ENCODE measurements at regions not wholly inside any gene's neighbourhood (a gene's known extent, or its start where the extent isn't known, plus 50 kb on each side); places are given as distances from the start of the nearest gene placed in this dataset.

GRCh38 chr4:52234561-52235440 is 183.7 kb downstream of the SPATA18 start:
- no peak for DNase-seq (ENCODE audit: low spot score)

GRCh38 chr4:52235552-52236201 is 184.6 kb downstream of the SPATA18 start:
- DNase-seq (ENCODE audit: low spot score), result no peak

- no peak for DNase-seq (ENCODE audit: low spot score)
Measured at GRCh38 chr4:52241916-52242315, 190.8 kb downstream of the SPATA18 start.

GRCh38 chr4:52243367-52243766 is 192.3 kb downstream of the SPATA18 start:
- DNase-seq (ENCODE audit: low spot score), result no peak

GRCh38 chr4:52244103-52244775 is 193.1 kb downstream of the SPATA18 start:
- no peak for DNase-seq (ENCODE audit: low spot score)

GRCh38 chr4:52244848-52245247 is 193.7 kb downstream of the SPATA18 start:
- no peak for DNase-seq (ENCODE audit: low spot score)

- no peak for DNase-seq (ENCODE audit: low spot score)
Measured at GRCh38 chr4:52246827-52247226, 195.7 kb downstream of the SPATA18 start.

GRCh38 chr4:52247941-52248340 is 196.8 kb downstream of the SPATA18 start:
- no peak for DNase-seq (ENCODE audit: low spot score)

- no peak for DNase-seq (ENCODE audit: low spot score)
Measured at GRCh38 chr4:52248820-52249219, 197.7 kb downstream of the SPATA18 start.

- DNase-seq (ENCODE audit: low spot score), result no peak
Measured at GRCh38 chr4:52249581-52249980, 198.5 kb downstream of the SPATA18 start.

GRCh38 chr4:52250154-52250553 is 199.1 kb downstream of the SPATA18 start:
- no peak for DNase-seq (ENCODE audit: low spot score)

GRCh38 chr4:52251864-52252263 is 200.8 kb downstream of the SPATA18 start:
- DNase-seq (ENCODE audit: low spot score), result no peak

GRCh38 chr4:52253025-52253424 is 201.9 kb downstream of the SPATA18 start:
- no peak for DNase-seq (ENCODE audit: low spot score)

- DNase-seq (ENCODE audit: low spot score), result no peak
Measured at GRCh38 chr4:52256522-52256921, 205.4 kb downstream of the SPATA18 start.

- no peak for DNase-seq (ENCODE audit: low spot score)
Measured at GRCh38 chr4:52259978-52260377, 208.9 kb downstream of the SPATA18 start.

- no peak for DNase-seq (ENCODE audit: low spot score)
Measured at GRCh38 chr4:52260514-52261210, 209.6 kb downstream of the SPATA18 start.

GRCh38 chr4:52263607-52264006 is 212.5 kb downstream of the SPATA18 start:
- DNase-seq (ENCODE audit: low spot score), result no peak

GRCh38 chr4:52265781-52266525 is 214.8 kb downstream of the SPATA18 start:
- DNase-seq (ENCODE audit: low spot score), result no peak

GRCh38 chr4:52266537-52267137 is 215.5 kb downstream of the SPATA18 start:
- no peak for DNase-seq (ENCODE audit: low spot score)

- DNase-seq (ENCODE audit: low spot score), result no peak
Measured at GRCh38 chr4:52269761-52270160, 218.7 kb downstream of the SPATA18 start.

- no peak for DNase-seq (ENCODE audit: low spot score)
Measured at GRCh38 chr4:52273885-52274284, 222.8 kb downstream of the SPATA18 start.

All from hematopoietic multipotent progenitor cell treated with erythropoietin and hydrocortisone succinate and interleukin-3 and kit ligand, for 17 days (in vitro differentiated cells).